Activated CD8-positive, alpha-beta T cell treated with anti-CD3 and anti-CD28 coated beads for 36 hours (primary cell): ENCODE measurements at regions not wholly inside any gene's neighbourhood (a gene's known extent, or its start where the extent isn't known, plus 50 kb on each side); places are given as distances from the start of the nearest gene placed in this dataset.

Experiments
- ATAC-seq: fragments of 200-7000 bp; cut with Tn5 transposase; one replicate; pipeline ENCODE4 v1.10.0; 2021; ENCODE audit warnings: mild to moderate bottlenecking, moderate library complexity
- CTCF ChIA-PET: fragments of 350-600 bp; sonication (Branson Sonifier 250); formaldehyde crosslinking; loops from one replicate; lab custom pipeline; 2021; ENCODE audit warnings: antibody characterized with exemption; lab: Charles Lee
- POLR2A ChIA-PET: fragments of 350-600 bp; sonication (Branson Sonifier 250); formaldehyde crosslinking; loops from one replicate; lab custom pipeline; 2021; ENCODE audit warnings: antibody characterized with exemption; lab: Charles Lee
- DNase-seq: peaks from one replicate; pipeline ENCODE4 v3.0.0-alpha.2; 2020
- H3K27ac Mint-ChIP-seq: one replicate; pipeline ENCODE4 v1.8.0; 2021; ENCODE audit warnings: mild to moderate bottlenecking, mixed read lengths
- H3K27me3 Mint-ChIP-seq: one replicate; pipeline ENCODE4 v1.8.0; 2021; ENCODE audit warnings: mixed read lengths
- H3K36me3 Mint-ChIP-seq: one replicate; pipeline ENCODE4 v1.8.0; 2021; ENCODE audit warnings: low read depth, mixed read lengths
- H3K4me1 Mint-ChIP-seq: one replicate; pipeline ENCODE4 v1.8.0; 2021; ENCODE audit warnings: low read depth, mixed read lengths
- H3K4me3 Mint-ChIP-seq: one replicate; pipeline ENCODE4 v1.8.0; 2021; ENCODE audit warnings: mild to moderate bottlenecking, moderate library complexity, mixed read lengths
- H3K9me3 Mint-ChIP-seq: one replicate; pipeline ENCODE4 v1.8.0; 2021; ENCODE audit warnings: mixed read lengths
- CTCF ChIP-seq: fragments of 200-600 bp; IDR thresholded peaks from one replicate; pipeline ENCODE4 v1.8.0; 2022; ENCODE audit warnings: antibody characterized with exemption, mild to moderate bottlenecking
- intact Hi-C: fragments of 100-400 bp; cut with micrococcal nuclease; formaldehyde crosslinking; loops from one replicate; pipeline ENCODE4 v1.10.0; 2022

- Mint-ChIP-seq H3K27ac (no peak overlapping the region), H3K27me3 (no peaks in the 10 kb centered on the region), H3K4me1 (no peaks in the 10 kb centered on the region), H3K9me3 (no peaks in the 10 kb centered on the region), H3K36me3 (no peaks in the 10 kb centered on the region), H3K4me3 (no peak overlapping the region)
- ChIA-PET CTCF (no interaction called here), POLR2A (no interaction called here)
- no peak for DNase-seq
- intact Hi-C loops, result no loop called here
- TF ChIP-seq CTCF, result no peak
- no peak for ATAC-seq
Observed at GRCh38 chrX:36534900-36535299, 473.3 kb upstream of the FAM47C start.

GRCh38 chrX:36543499-36543898 lies 464.7 kb upstream of the FAM47C start:
- CTCF ChIA-PET, result no interaction called here
- ATAC-seq, result no peak
- Mint-ChIP-seq H3K27me3 (no peaks in the 10 kb centered on the region), H3K4me3 (no peak overlapping the region), H3K36me3 (no peaks in the 10 kb centered on the region), H3K4me1 (no peaks in the 10 kb centered on the region), H3K9me3 (no peaks in the 10 kb centered on the region), H3K27ac (no peak overlapping the region)
- no peak for DNase-seq
- TF ChIP-seq CTCF, result no peak
- POLR2A ChIA-PET, result no interaction called here
- intact Hi-C loops, result no loop called here

- ChIA-PET CTCF (no interaction called here), POLR2A (no interaction called here)
- DNase-seq (no peak), ATAC-seq (no peak)
- Mint-ChIP-seq H3K27ac (no peak overlapping the region), H3K27me3 (no peaks in the 10 kb centered on the region), H3K4me3 (no peak overlapping the region), H3K4me1 (no peaks in the 10 kb centered on the region), H3K36me3 (no peaks in the 10 kb centered on the region), H3K9me3 (no peaks in the 10 kb centered on the region)
- no peak for TF ChIP-seq CTCF
- intact Hi-C loops, result no loop called here
Observed at GRCh38 chrX:36562986-36563385, 445.2 kb upstream of the FAM47C start.

GRCh38 chrX:36568946-36569345 lies 439.2 kb upstream of the FAM47C start:
- no peak for ATAC-seq

GRCh38 chrX:36573720-36574119 lies 434.4 kb upstream of the FAM47C start:
- ATAC-seq (no peak), DNase-seq (no peak)
- ChIA-PET POLR2A (no interaction called here), CTCF (no interaction called here)
- Mint-ChIP-seq H3K4me3 (no peak overlapping the region), H3K27ac (no peak overlapping the region), H3K9me3 (no peaks in the 10 kb centered on the region), H3K27me3 (no peaks in the 10 kb centered on the region), H3K36me3 (no peaks in the 10 kb centered on the region), H3K4me1 (no peaks in the 10 kb centered on the region)
- no peak for TF ChIP-seq CTCF
- intact Hi-C loops, result no loop called here

More at GRCh38 chrX:36568946-36569345, 439.2 kb upstream of the FAM47C start:
- no peak overlapping the region for H3K4me3 Mint-ChIP-seq
- H3K27me3 Mint-ChIP-seq, result no peaks in the 10 kb centered on the region
- ChIA-PET POLR2A (no interaction called here), CTCF (no interaction called here)
- no peaks in the 10 kb centered on the region for H3K36me3 Mint-ChIP-seq
- no peaks in the 10 kb centered on the region for H3K4me1 Mint-ChIP-seq
- DNase-seq, result no peak
- H3K9me3 Mint-ChIP-seq, result no peaks in the 10 kb centered on the region
- intact Hi-C loops, result no loop called here
- H3K27ac Mint-ChIP-seq, result no peak overlapping the region
- TF ChIP-seq CTCF, result no peak
